Stimulated activated CD4-positive, alpha-beta T cell treated with anti-CD3 and anti-CD28 coated beads, TNF-alpha, amount 100 ng/mL, for 48 hours (primary cell): ENCODE measurements at regions not wholly inside any gene's neighbourhood (a gene's known extent, or its start where the extent isn't known, plus 50 kb on each side); places are given as distances from the start of the nearest gene placed in this dataset.

Source experiments
- DNase-seq, 3 donors: peaks; one replicate each; pipeline ENCODE4 v3.0.0-alpha.2; 2020; ENCODE audit warnings: low read depth in 3 of 3

GRCh38 chr5:93163010-93163663 lies 417.9 kb downstream of the NR2F1-AS1 start:
- no peak for DNase-seq

- no peak for DNase-seq
These were observed 419.1 kb downstream of the NR2F1-AS1 start for GRCh38 chr5:93161661-93162654.

- DNase-seq: no peak
These were observed 422.2 kb downstream of the NR2F1-AS1 start for GRCh38 chr5:93158841-93159240.

GRCh38 chr5:93156566-93156965 lies 424.5 kb downstream of the NR2F1-AS1 start:
- DNase-seq: no peak

GRCh38 chr5:93154535-93154934 lies 426.5 kb downstream of the NR2F1-AS1 start:
- no peak for DNase-seq

GRCh38 chr5:93153461-93153860 lies 427.6 kb downstream of the NR2F1-AS1 start:
- no peak for DNase-seq

GRCh38 chr5:93151896-93152295 lies 429.1 kb downstream of the NR2F1-AS1 start:
- DNase-seq: no peak

GRCh38 chr5:93151121-93151520 lies 429.9 kb downstream of the NR2F1-AS1 start:
- no peak for DNase-seq

- no peak for DNase-seq
These were observed 430.6 kb downstream of the NR2F1-AS1 start for GRCh38 chr5:93150311-93151012.

- no peak for DNase-seq
These were observed 435.3 kb downstream of the NR2F1-AS1 start for GRCh38 chr5:93145767-93146166.

- DNase-seq: no peak
These were observed 436.0 kb downstream of the NR2F1-AS1 start for GRCh38 chr5:93145019-93145418.

- DNase-seq: no peak
These were observed 439.1 kb downstream of the NR2F1-AS1 start for GRCh38 chr5:93141969-93142368.

GRCh38 chr5:93130624-93131490 lies 450.2 kb downstream of the NR2F1-AS1 start:
- no peak for DNase-seq

GRCh38 chr5:93126634-93127033 lies 454.4 kb downstream of the NR2F1-AS1 start:
- no peak for DNase-seq

- DNase-seq: no peak
These were observed 457.9 kb downstream of the NR2F1-AS1 start for GRCh38 chr5:93123127-93123526.

GRCh38 chr5:93122446-93122845 lies 458.6 kb downstream of the NR2F1-AS1 start:
- DNase-seq: no peak

GRCh38 chr5:93120771-93121170 lies 460.2 kb downstream of the NR2F1-AS1 start:
- DNase-seq: no peak

- DNase-seq: no peak
These were observed 461.0 kb downstream of the NR2F1-AS1 start for GRCh38 chr5:93120051-93120450.

- no peak for DNase-seq
These were observed 463.1 kb downstream of the NR2F1-AS1 start for GRCh38 chr5:93117751-93118531.

- no peak for DNase-seq
These were observed 473.1 kb downstream of the NR2F1-AS1 start for GRCh38 chr5:93107805-93108520.
